ENCODE measurements at regions not wholly inside any gene's neighbourhood (a gene's known extent, or its start where the extent isn't known, plus 50 kb on each side); places are given as distances from the start of the nearest gene placed in this dataset.

DNA sequence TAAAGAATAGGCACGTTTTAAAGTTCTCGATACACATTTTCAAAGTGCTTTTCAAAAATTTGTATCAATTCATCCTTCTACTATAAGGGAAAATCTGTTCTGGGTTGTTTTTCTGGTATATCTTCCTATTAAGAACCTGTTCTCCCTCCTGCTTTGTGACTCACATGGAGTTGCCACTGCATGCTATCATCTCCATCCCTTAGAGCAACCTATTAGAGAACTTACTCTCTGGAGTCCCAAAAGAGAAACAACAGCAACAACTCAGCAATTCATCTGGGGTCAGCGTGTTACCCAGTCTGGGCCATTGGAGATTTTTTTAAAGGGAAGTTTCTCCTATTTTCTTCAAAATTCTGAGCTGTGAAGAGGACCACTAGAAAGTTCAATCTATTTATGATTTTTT lies 227.4 kb downstream of the HLX start:
- DNase-seq: no peak
- 77% methylated on average over 3 of the region's 3 CpGs; no CpG with 5 or more reads in 1 of the 2 experiments for WGBS, 2 experiments (ENCODE audit: insufficient coverage in 1 of 2, insufficient read length in 1 of 2)
- no peak overlapping the region for H3K9ac ChIP-seq (ENCODE audit: extremely low read depth, low read length, poor library complexity, severe bottlenecking)
- peaks cover 7% of the 10 kb centered on the region for H3K4me1 Mint-ChIP-seq
- H3K9me3 Mint-ChIP-seq: peaks cover 2% of the 10 kb centered on the region
- no peaks in the 10 kb centered on the region for H3K4me1 ChIP-seq (ENCODE audit: control insufficient read depth, insufficient read depth, low read length)
- no peaks in the 10 kb centered on the region for H3K36me3 ChIP-seq (ENCODE audit: control insufficient read depth, insufficient read depth, low read length)
- H3K27me3 Mint-ChIP-seq (ENCODE audit: insufficient read depth): peaks cover 3% of the 10 kb centered on the region
- TF ChIP-seq, protein P1, sequence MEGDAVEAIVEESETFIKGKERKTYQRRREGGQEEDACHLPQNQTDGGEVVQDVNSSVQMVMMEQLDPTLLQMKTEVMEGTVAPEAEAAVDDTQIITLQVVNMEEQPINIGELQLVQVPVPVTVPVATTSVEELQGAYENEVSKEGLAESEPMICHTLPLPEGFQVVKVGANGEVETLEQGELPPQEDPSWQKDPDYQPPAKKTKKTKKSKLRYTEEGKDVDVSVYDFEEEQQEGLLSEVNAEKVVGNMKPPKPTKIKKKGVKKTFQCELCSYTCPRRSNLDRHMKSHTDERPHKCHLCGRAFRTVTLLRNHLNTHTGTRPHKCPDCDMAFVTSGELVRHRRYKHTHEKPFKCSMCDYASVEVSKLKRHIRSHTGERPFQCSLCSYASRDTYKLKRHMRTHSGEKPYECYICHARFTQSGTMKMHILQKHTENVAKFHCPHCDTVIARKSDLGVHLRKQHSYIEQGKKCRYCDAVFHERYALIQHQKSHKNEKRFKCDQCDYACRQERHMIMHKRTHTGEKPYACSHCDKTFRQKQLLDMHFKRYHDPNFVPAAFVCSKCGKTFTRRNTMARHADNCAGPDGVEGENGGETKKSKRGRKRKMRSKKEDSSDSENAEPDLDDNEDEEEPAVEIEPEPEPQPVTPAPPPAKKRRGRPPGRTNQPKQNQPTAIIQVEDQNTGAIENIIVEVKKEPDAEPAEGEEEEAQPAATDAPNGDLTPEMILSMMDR (conservative IDR thresholded peaks at IDR 0.05): no peak
- no peak overlapping the region for H3K27ac Mint-ChIP-seq
- no peaks in the 10 kb centered on the region for H3K36me3 Mint-ChIP-seq (ENCODE audit: low read depth)
- no peaks in the 10 kb centered on the region for H3K27me3 ChIP-seq (ENCODE audit: control insufficient read depth, insufficient read depth, low read length, poor library complexity, severe bottlenecking)
- no peak overlapping the region for H3K4me3 ChIP-seq (ENCODE audit: low read length)
- H3K27ac ChIP-seq (ENCODE audit: low read depth, low read length): no peak overlapping the region
- no peak overlapping the region for H3K4me3 Mint-ChIP-seq
- H3K9me3 ChIP-seq (ENCODE audit: control insufficient read depth, low read length): peaks cover 13% of the 10 kb centered on the region

DNA sequence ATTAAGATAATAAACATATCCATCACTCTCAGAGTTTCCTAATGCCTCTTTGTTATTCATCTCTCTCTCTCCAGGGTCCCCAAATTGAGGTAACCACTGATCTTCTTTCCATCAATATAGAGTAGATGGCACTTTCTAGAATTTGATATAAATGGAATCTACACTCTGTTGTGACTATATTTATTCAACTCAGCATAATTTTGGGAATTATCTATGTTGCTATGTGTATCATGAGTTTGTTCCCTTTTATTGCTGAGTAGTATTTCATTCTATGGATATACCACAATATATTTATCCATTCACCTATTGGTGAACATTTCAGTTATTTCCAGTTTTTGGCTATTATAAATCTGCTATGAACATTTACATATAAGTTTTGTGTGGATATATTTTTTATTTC lies 230.7 kb downstream of the HLX start:
- Mint-ChIP-seq H3K9me3 (peaks cover 2% of the 10 kb centered on the region), H3K4me3 (no peak overlapping the region), H3K4me1 (peaks cover 7% of the 10 kb centered on the region), H3K36me3 (ENCODE audit: low read depth) (no peaks in the 10 kb centered on the region), H3K27ac (no peak overlapping the region), H3K27me3 (ENCODE audit: insufficient read depth) (peaks cover 3% of the 10 kb centered on the region)
- DNase-seq: no peak
- Histone ChIP-seq H3K27ac (ENCODE audit: low read depth, low read length) (no peak overlapping the region), H3K9me3 (ENCODE audit: control insufficient read depth, low read length) (peaks cover 13% of the 10 kb centered on the region), H3K4me3 (ENCODE audit: low read length) (no peak overlapping the region), H3K36me3 (ENCODE audit: control insufficient read depth, insufficient read depth, low read length) (no peaks in the 10 kb centered on the region), H3K9ac (ENCODE audit: extremely low read depth, low read length, poor library complexity, severe bottlenecking) (no peak overlapping the region), H3K4me1 (ENCODE audit: control insufficient read depth, insufficient read depth, low read length) (no peaks in the 10 kb centered on the region), H3K27me3 (ENCODE audit: control insufficient read depth, insufficient read depth, low read length, poor library complexity, severe bottlenecking) (no peaks in the 10 kb centered on the region)
- TF ChIP-seq, protein P1 (conservative IDR thresholded peaks at IDR 0.05): no peak

DNA sequence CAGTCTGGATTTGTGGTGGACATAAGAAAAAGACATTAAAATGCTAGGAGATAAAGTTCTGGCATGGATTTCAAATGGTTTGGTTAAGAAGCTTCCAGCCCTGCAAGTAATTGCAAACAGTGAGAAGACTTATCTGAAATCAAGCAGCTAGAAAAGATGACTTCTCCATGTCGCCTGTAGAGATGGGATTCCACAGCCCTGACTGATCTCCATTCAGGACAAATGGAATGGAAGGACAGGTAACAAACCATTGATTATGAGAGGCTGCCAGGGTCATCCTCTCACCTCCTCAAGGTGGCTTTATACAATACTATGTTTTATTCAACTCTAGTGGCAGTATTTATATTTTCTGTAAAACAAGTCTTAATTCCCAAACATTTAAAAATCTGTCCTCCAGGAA lies 237.9 kb downstream of the HLX start:
- no peak overlapping the region for H3K4me3 Mint-ChIP-seq
- H3K36me3 ChIP-seq (ENCODE audit: control insufficient read depth, insufficient read depth, low read length): no peaks in the 10 kb centered on the region
- no peak overlapping the region for H3K9ac ChIP-seq (ENCODE audit: extremely low read depth, low read length, poor library complexity, severe bottlenecking)
- H3K4me1 ChIP-seq (ENCODE audit: control insufficient read depth, insufficient read depth, low read length): no peaks in the 10 kb centered on the region
- no peak overlapping the region for H3K4me3 ChIP-seq (ENCODE audit: low read length)
- peaks cover 3% of the 10 kb centered on the region for H3K4me1 Mint-ChIP-seq
- no peak for DNase-seq
- no peak overlapping the region for H3K27ac Mint-ChIP-seq
- no peaks in the 10 kb centered on the region for H3K36me3 Mint-ChIP-seq (ENCODE audit: low read depth)
- TF ChIP-seq, protein P1 (conservative IDR thresholded peaks at IDR 0.05): no peak
- no peaks in the 10 kb centered on the region for H3K27me3 ChIP-seq (ENCODE audit: control insufficient read depth, insufficient read depth, low read length, poor library complexity, severe bottlenecking)
- peaks cover 6% of the 10 kb centered on the region for H3K9me3 ChIP-seq (ENCODE audit: control insufficient read depth, low read length)
- peaks cover 3% of the 10 kb centered on the region for H3K27me3 Mint-ChIP-seq (ENCODE audit: insufficient read depth)
- no peak overlapping the region for H3K27ac ChIP-seq (ENCODE audit: low read depth, low read length)
- peaks cover 18% of the 10 kb centered on the region for H3K9me3 Mint-ChIP-seq
- 83 to 100% methylated on average over 1 of the region's 1 CpG for WGBS, 2 experiments (ENCODE audit: insufficient coverage in 1 of 2, insufficient read length in 1 of 2)
